HG02763 (cell line): ENCODE measurements at regions not wholly inside any gene's neighbourhood (a gene's known extent, or its start where the extent isn't known, plus 50 kb on each side); places are given as distances from the start of the nearest gene placed in this dataset.

Experiments
- ATAC-seq: cut with Tn5 transposase; IDR thresholded peaks from one replicate; pipeline ENCODE4 v1.9.1; 2021; ENCODE audit warnings: mild to moderate bottlenecking, moderate library complexity; ENCODE audit not compliant: unreplicated experiment

DNA sequence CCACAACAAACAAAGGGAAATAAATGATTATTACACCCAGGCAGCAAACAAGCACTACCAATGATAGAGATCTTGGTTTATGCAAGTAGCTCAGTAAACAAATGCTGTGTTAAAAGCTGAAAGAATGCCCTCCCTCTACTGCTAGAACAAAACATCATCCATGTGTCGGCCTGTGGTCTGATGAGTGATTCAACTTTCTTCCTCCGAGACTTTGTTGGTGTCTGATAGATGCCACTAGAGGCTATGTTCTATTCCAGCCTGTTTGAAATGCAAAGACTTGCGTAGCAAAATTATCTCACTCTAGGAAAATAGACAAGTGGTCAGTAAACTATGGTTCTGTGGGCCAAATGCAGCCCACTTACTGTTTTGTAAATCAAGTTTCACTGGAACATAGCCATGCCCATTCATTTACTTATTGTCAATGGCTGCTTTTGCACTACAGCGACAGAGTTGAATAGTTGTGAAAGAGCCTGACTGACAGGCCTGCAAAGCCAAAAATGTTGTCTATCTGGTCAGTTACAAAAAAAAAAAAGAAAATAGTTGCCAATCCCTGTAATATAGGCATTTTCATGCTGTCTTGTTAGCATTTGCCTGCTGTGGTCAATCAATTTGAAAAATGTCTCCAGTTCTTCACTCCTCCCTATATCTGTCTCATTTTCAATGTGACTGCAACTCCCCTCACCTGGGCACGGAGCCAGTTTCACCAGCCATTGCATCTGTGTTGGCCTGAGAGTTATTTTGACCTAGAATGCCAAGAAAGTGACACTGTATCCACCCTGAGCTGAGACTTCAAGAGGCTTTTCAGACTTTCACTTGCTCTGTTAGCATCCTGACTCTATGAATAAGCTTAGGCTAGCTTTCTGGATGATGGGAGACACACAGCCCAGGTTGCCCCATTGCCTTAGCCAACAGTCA, 544.6 kb upstream of the BTBD3 start:
- ATAC-seq: no peak

DNA sequence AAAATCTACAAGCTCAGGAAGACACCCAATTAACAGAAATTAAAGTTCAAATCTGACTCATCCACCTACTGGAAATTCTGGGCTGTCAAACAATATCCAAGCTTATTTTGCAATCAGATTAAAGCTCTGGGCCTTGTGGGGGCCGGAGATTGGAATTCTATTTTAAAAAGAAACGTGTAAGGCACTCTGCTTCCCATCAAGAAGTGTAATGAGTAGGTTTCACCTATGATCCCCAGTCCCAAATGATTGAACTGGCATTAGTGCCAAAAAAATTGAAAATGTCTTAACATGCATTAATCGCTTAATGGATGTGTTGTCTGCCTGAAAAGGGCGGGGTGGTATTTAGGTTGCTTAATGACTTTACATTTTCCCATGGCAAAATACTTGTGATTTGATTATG, 542.4 kb upstream of the BTBD3 start:
- no peak for ATAC-seq

GRCh38 chr20:11375966-11376365, 541.7 kb upstream of the BTBD3 start:
- ATAC-seq: no peak

GRCh38 chr20:11376420-11376819, 541.3 kb upstream of the BTBD3 start:
- no peak for ATAC-seq

DNA sequence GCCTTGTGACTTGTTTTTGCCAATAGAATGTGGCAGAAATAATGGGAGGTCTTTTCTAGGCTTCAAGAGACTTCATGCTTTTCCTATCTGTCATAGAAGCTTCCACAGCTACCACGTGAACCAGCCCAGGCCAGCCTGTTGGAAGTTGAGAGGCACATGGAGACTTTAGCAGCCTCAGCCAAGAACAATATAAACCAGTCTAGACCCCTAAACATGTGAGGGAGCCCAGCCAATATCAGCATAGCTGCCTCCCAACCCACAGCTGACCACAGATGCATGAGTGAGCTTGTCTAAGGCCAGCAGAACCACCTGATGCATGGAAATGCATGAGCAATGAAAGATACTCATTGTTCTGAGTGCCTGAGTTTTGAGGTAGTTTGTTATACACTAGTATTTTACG, 540.7 kb upstream of the BTBD3 start:
- no peak for ATAC-seq

DNA sequence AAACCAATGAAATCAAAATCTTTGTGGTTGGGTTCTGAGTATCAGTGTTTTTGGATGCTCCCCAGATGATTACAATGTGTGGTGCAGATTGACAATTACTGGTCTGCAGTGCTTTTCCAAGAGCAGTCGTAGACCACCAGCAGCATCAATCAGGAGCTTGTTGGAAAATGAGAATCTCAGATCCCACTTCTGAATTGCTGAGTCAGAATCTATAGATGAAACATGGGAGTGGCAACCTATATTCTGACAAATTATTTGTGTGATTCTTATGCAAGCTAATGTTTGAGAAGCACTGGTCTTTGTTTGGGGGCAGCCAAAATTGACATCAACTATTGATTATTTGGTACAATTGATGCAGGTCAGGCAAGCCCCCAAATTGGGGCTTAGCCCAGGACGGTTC, 539.9 kb upstream of the BTBD3 start:
- ATAC-seq: no peak

DNA sequence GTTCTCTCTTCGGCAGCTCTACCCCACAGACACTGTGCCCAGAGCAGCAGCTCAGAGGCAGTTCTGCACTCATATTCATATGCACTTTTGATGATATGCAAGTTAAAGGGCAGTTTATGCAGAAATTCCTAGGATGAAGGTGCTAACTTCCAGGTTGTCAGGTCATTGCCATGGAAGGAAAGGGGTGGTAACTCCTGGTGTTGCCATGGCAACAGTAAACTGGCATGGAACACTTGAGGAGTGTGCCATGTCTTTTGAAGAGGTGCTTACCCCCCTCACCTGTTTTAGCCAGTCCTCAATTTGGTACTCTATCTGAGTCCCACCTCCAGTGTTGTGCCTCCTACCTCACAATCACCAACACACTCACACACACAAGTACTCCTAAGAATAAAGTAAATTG, 539.4 kb upstream of the BTBD3 start:
- no peak for ATAC-seq

- ATAC-seq: no peak
Observed at GRCh38 chr20:11379257-11380011, 538.3 kb upstream of the BTBD3 start.

DNA sequence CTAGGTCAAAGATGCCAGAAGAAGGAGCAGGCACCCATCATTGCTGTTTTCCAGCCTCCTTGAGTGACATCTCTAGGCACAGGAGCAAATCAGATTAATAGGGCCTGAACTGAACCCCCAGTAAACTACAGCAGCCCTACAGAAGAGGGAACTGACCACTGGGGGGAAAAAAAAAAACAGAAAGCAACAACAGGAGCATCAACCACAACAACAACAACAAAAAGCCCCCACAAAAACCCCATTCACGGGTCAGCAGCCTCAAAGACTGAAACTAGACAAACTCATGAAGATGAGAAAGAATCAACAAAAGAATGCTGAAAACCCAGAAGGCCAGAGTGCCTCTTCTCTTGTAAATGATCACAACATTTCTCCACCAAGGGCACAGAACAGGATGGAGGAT, 537.4 kb upstream of the BTBD3 start:
- ATAC-seq: no peak

DNA sequence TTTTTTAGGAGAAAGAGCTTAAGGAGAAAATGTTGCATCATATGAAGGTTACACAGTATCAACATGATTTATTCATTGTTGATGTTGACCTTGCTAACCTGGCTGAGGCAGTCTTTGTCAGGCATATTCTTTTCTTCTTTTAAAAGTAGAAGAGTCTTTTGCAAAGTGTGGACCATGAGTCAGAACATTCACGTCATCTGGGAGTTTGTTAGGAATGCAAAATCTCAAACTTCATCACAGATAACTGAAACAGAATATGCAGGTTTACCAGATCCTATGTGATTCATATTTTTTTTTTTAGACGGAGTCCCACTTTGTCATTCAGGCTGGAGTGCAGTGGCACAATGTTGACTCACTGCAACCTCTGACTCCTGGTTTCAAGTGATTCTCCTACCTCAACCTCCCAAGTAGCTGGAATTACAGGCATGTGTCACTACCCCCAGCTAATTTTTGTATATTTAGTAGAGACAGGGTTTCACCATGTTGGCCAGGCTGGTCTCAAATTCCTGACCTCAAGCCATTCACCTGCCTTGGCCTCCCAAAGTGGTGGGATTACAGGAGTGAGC, 530.4 kb upstream of the BTBD3 start:
- no peak for ATAC-seq

DNA sequence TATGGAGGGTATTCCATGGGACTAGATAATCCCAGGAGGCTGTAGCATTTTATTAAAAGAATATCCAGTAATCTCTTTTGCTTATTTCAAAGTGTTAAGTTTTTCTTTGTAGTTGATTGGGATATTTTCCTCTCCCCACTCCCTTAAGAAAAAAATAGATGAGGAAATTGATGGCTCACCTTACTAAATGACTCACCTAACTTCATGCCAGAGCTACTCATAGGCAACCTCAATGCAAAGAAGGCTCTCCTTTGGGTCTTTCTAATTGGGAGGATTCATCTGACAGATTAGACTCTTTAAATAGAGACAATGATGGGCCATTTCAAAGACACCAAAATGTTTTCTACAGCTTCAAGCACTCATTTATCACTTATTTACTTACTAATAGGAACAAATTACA, 528.5 kb upstream of the BTBD3 start:
- no peak for ATAC-seq

GRCh38 chr20:11391591-11391990, 526.1 kb upstream of the BTBD3 start:
- no peak for ATAC-seq

GRCh38 chr20:11394145-11394833, 523.4 kb upstream of the BTBD3 start:
- ATAC-seq: no peak

GRCh38 chr20:11395581-11395980, 522.1 kb upstream of the BTBD3 start:
- ATAC-seq: no peak

- no peak for ATAC-seq
Observed at GRCh38 chr20:11401988-11402387, 515.7 kb upstream of the BTBD3 start.

DNA sequence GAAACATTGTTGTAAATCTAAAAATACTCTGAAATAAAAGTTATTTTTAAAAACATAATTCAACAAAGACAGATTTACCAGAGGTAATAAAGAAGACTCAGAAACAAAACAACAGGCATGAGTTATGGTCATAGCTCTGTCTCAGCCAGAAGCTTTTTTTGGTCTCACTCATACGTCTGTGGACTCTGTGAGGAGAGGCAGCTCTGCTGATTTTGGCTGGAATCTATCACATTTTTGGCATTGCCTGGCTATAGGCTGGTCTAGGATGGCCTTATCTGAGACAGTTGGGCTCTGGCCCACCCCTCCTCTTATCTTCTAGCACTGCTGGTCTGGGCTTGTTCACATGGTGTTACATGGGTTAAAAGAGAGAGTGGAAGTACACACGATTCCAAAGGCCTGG, 514.0 kb upstream of the BTBD3 start:
- ATAC-seq: no peak

DNA sequence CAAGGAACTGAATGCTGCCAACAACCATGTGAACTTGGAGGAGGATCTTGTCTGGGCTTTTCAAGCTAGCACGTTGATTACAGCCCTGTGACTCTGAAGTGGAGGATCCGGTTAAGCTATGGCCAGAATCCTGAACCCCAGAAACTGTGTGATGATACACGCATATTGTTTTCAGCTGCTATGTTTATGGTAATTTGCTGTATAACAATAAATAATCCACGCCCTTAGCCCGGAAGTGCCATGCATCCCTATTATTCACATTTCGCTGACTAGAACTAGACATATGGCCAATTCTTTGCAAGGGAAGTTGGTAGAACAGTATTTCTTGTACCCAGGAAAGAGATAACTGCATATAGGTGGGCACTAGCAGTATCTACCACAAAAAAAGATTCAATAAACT, 510.8 kb upstream of the BTBD3 start:
- no peak for ATAC-seq

GRCh38 chr20:11409561-11409960, 508.1 kb upstream of the BTBD3 start:
- ATAC-seq: no peak

DNA sequence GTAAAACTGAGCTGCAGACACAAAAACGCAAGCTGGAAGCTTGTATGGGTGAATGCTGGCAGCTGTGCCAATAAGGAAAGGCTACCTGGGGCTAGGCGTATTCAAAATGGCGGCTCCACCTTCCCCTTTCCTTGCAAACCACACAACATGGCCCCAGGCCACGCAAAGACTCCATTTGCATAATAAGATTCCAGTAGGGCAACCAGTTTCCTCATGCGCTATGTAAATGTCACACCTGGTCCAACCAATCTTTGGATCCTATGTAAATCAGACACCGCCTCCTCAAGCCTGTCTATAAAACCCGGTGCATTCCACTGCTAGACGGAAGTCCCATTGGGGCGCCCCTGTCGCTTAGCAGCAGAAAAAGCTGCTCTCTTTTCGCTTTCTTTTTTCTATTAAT, 505.9 kb upstream of the BTBD3 start:
- no peak for ATAC-seq

- ATAC-seq: no peak
Observed at GRCh38 chr20:11426948-11427347, 490.7 kb upstream of the BTBD3 start.

DNA sequence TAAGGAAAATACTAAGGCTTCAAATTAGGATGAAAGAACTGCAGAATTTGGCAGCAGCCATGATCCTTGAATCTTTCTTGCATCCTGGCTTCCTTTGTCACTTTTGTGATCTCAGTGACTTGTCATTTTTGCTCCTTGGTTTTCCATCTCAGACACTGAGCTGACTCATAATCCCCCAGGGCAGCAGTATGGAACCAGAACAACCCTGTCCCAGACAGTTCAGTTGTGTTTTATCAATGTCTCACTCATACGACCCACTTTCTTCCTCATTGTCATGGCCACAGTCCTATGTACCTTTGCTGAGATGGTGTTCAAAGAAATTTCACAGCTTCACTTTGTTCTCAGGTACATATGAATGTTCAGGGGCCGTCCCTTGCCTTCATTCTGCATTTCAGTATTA, 488.5 kb upstream of the BTBD3 start:
- no peak for ATAC-seq
